ENCODE measurements at regions not wholly inside any gene's neighbourhood (a gene's known extent, or its start where the extent isn't known, plus 50 kb on each side); places are given as distances from the start of the nearest gene placed in this dataset.

DNA sequence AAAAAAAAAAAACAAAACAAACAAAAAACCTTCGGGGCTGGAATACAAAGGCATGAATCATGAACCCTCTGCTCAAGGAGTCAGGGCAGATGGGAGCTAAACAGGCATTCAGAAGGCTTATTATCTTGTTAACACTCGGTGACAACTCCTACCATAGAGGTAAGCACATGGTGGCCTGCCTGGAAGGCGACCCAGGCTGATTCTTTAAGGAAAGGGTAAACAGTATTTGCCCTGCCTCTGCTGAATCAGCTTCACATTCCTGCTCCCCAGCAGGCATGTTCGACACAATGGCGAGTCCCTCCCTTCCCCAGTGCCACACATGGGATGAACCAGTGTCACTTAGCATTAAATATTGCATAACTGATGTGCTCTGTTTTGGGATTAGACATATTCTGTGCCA lies 191.9 kb downstream of the ARL4C start:
- no peak overlapping the region for H3K27ac Mint-ChIP-seq (ENCODE audit: unreplicated experiment)
- no TSS peak for BruUV-seq (replicated peaks)

DNA sequence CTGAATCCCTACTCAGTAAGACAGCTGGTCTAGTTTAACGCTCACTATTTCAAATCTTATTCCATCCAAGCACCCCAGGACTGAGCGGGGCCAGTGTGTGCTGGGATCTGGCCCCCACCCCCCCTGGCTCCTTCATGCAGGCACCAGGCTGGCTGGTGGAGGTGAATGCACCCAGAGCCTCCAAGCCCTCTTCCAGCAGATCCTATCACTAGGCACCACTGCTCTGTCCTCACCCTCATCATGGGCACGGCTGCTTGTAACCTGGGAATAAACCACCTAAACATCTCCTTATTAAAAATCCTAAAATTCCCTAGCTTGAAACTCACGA lies 194.3 kb downstream of the ARL4C start:
- TF ChIP-seq, protein P1, sequence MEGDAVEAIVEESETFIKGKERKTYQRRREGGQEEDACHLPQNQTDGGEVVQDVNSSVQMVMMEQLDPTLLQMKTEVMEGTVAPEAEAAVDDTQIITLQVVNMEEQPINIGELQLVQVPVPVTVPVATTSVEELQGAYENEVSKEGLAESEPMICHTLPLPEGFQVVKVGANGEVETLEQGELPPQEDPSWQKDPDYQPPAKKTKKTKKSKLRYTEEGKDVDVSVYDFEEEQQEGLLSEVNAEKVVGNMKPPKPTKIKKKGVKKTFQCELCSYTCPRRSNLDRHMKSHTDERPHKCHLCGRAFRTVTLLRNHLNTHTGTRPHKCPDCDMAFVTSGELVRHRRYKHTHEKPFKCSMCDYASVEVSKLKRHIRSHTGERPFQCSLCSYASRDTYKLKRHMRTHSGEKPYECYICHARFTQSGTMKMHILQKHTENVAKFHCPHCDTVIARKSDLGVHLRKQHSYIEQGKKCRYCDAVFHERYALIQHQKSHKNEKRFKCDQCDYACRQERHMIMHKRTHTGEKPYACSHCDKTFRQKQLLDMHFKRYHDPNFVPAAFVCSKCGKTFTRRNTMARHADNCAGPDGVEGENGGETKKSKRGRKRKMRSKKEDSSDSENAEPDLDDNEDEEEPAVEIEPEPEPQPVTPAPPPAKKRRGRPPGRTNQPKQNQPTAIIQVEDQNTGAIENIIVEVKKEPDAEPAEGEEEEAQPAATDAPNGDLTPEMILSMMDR (IDR thresholded peaks at IDR 0.05; ENCODE audit: unreplicated experiment) = no peak
- Mint-ChIP-seq H3K27ac (ENCODE audit: unreplicated experiment) (no peak overlapping the region), H3K9me3 (ENCODE audit: low read depth, unreplicated experiment) (no peaks in the 10 kb centered on the region), H3K4me1 (ENCODE audit: low read depth, unreplicated experiment) (peaks cover 6% of the 10 kb centered on the region), H3K27me3 (ENCODE audit: unreplicated experiment) (no peaks in the 10 kb centered on the region), H3K4me3 (ENCODE audit: low read depth, unreplicated experiment) (no peak overlapping the region), H3K36me3 (ENCODE audit: insufficient read depth, unreplicated experiment) (no peaks in the 10 kb centered on the region)
- no peak for DNase-seq
- CTCF ChIA-PET = no interaction called here
- no TSS peak for BruUV-seq (replicated peaks)
- intact Hi-C loops (cut with micrococcal nuclease; ENCODE audit: unreplicated experiment) = no loop called here

More for the DNA sequence above, 191.9 kb downstream of the ARL4C start:
- Mint-ChIP-seq H3K4me3 (ENCODE audit: low read depth, unreplicated experiment) (no peak overlapping the region), H3K27me3 (ENCODE audit: unreplicated experiment) (peaks cover 10% of the 10 kb centered on the region), H3K9me3 (ENCODE audit: low read depth, unreplicated experiment) (no peaks in the 10 kb centered on the region), H3K4me1 (ENCODE audit: low read depth, unreplicated experiment) (peaks cover 6% of the 10 kb centered on the region), H3K36me3 (ENCODE audit: insufficient read depth, unreplicated experiment) (no peaks in the 10 kb centered on the region)
- intact Hi-C loops (cut with micrococcal nuclease; ENCODE audit: unreplicated experiment) = no loop called here
- CTCF ChIA-PET = interaction anchor here (0.8 kb wide), 1 partner anchor 188 kb away, joined by 7 read pairs; no protein-coding TSS in a partner anchor
- no peak for DNase-seq
- TF ChIP-seq, protein P1 (IDR thresholded peaks at IDR 0.05; ENCODE audit: unreplicated experiment) = no peak

DNA sequence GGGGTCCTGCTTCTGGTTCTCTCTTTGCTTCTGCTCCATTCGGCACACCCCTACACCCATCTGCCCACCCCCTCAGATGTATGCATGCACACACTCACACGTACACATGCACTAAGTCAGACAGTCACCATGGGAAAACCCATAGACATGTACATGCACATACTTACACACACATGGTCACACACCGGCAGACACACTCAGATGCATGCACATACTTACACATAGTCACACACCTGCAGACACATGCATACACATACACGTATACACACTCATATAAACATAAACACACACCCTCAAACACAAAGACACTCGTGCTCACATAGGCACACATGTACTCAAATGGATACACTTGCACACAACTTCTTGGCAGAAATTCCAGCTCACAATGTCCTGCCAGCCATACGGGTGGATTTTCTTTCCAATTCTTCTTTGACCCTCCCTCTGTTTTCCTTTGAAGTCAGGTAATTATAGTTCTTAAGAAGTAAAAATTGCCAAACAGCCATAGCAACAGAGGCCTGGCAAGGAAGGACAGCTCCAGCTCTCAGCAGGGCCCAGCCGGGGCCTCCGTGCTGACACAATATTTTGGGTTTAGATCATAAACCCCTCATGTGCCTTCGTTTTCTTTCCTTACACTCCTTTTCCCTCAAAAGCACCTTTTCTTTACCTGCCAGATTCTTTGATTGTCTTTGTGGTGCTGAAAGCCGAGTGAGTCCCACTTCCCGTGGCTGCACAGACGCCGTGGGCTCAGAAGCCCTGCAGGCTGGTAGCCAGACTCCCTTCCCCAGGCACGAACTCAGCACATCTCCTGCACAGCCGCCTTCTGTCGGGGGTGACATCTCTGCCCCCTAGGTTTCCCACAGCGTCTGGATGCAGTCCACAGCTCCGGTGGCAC lies 195.7 kb downstream of the ARL4C start:
- intact Hi-C loops (cut with micrococcal nuclease; ENCODE audit: unreplicated experiment) = no loop called here
- no TSS peak for BruUV-seq (replicated peaks)
- Mint-ChIP-seq H3K4me1 (ENCODE audit: low read depth, unreplicated experiment) (peaks cover 6% of the 10 kb centered on the region), H3K27me3 (ENCODE audit: unreplicated experiment) (no peaks in the 10 kb centered on the region), H3K36me3 (ENCODE audit: insufficient read depth, unreplicated experiment) (no peaks in the 10 kb centered on the region), H3K4me3 (ENCODE audit: low read depth, unreplicated experiment) (no peak overlapping the region), H3K27ac (ENCODE audit: unreplicated experiment) (no peak overlapping the region), H3K9me3 (ENCODE audit: low read depth, unreplicated experiment) (no peaks in the 10 kb centered on the region)
- TF ChIP-seq, protein P1 (IDR thresholded peaks at IDR 0.05; ENCODE audit: unreplicated experiment) = no peak
- CTCF ChIA-PET = interaction anchor here (0.7 to 1.5 kb wide), 2 partner anchors 8 to 16 kb away, joined by 3 read pairs; no protein-coding TSS in a partner anchor
- no peak for DNase-seq

DNA sequence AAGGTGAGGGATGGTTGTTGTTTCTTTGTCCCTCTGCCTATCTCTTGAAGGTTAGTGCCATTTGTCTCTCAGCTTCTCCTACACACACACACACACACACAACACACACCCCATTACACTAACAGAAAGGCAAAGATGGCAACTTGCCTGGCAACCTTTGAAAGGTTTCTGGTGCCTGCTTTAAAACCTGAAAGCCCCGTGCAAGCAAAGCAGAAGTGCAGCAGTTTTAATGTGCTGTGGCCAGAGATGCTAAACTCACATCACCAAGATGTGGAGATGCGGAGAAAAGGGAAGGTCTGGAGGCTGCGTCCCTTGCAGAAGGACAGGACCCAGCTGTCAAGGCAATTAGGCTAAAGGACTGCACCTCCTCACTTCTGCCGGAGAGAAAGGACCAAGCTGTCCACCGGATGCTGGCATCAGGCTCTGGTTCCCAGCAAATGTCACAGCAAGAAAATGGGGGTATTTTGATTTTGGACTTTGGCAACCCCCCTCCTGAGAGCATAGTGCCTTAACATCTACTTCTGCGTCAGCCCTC lies 196.4 kb downstream of the ARL4C start:
- DNase-seq = no peak
- intact Hi-C loops (cut with micrococcal nuclease; ENCODE audit: unreplicated experiment) = no loop called here
- H3K4me1 Mint-ChIP-seq (ENCODE audit: low read depth, unreplicated experiment) = peaks cover 6% of the 10 kb centered on the region
- no peaks in the 10 kb centered on the region for H3K27me3 Mint-ChIP-seq (ENCODE audit: unreplicated experiment)
- H3K4me3 Mint-ChIP-seq (ENCODE audit: low read depth, unreplicated experiment) = no peak overlapping the region
- BruUV-seq (replicated peaks) = no TSS peak
- no peaks in the 10 kb centered on the region for H3K9me3 Mint-ChIP-seq (ENCODE audit: low read depth, unreplicated experiment)
- TF ChIP-seq, protein P1 (IDR thresholded peaks at IDR 0.05; ENCODE audit: unreplicated experiment) = no peak
- H3K36me3 Mint-ChIP-seq (ENCODE audit: insufficient read depth, unreplicated experiment) = no peaks in the 10 kb centered on the region
- CTCF ChIA-PET = interaction anchor here (0.7 to 1.5 kb wide), 3 partner anchors 9 to 96 kb away, joined by 3 to 5 read pairs (median 3); no protein-coding TSS in a partner anchor
- H3K27ac Mint-ChIP-seq (ENCODE audit: unreplicated experiment) = no peak overlapping the region

Measured in Calu3 (cell line).